ENCODE measurements at regions not wholly inside any gene's neighbourhood (a gene's known extent, or its start where the extent isn't known, plus 50 kb on each side); places are given as distances from the start of the nearest gene placed in this dataset.

DNA sequence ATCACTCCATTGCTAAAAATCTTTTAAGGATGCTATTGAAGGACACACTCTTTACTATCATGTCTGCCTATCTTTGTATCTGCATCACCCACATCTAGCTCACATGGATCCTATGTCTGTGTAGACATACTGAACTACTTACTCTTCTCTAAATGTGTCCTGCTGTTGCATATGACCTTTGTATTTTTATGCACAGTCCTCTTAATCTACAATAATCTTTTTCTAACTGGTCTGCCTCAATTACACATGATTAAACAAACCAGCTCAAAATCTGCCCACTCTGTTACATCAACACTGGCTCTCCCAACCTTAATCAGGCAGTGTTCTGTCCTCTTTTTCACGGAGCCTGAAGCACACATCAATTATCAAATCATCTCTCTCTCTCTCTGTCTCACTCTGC lies 316.3 kb upstream of the MGAT4C start:
- no peaks in the 10 kb centered on the region for H3K9me1 ChIP-seq (replicated peaks; ENCODE audit: control insufficient read depth, extremely low read depth, insufficient read depth, low read length)
- H3K36me3 ChIP-seq (ENCODE audit: control insufficient read depth in 2 of 2, extremely low read depth in 1 of 2, insufficient read depth in 2 of 2, low read length in 2 of 2), result no peaks in the 10 kb centered on the region
- no peaks in the 10 kb centered on the region for H3K79me2 ChIP-seq (ENCODE audit: control insufficient read depth, insufficient read depth, low read length)
- intact Hi-C loops (cut with micrococcal nuclease), result no loop called here
- FAIRE-seq (no peak), DNase-seq (ENCODE audit: low read depth, low spot score) (no peak)
- BruUV-seq (replicated peaks), result no TSS peak
- TF ChIP-seq, protein P1, sequence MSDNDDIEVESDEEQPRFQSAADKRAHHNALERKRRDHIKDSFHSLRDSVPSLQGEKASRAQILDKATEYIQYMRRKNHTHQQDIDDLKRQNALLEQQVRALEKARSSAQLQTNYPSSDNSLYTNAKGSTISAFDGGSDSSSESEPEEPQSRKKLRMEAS (IDR thresholded peaks at IDR 0.05; ENCODE audit: insufficient read depth, insufficient read length), result no peak
- TF ChIP-seq, protein P2, sequence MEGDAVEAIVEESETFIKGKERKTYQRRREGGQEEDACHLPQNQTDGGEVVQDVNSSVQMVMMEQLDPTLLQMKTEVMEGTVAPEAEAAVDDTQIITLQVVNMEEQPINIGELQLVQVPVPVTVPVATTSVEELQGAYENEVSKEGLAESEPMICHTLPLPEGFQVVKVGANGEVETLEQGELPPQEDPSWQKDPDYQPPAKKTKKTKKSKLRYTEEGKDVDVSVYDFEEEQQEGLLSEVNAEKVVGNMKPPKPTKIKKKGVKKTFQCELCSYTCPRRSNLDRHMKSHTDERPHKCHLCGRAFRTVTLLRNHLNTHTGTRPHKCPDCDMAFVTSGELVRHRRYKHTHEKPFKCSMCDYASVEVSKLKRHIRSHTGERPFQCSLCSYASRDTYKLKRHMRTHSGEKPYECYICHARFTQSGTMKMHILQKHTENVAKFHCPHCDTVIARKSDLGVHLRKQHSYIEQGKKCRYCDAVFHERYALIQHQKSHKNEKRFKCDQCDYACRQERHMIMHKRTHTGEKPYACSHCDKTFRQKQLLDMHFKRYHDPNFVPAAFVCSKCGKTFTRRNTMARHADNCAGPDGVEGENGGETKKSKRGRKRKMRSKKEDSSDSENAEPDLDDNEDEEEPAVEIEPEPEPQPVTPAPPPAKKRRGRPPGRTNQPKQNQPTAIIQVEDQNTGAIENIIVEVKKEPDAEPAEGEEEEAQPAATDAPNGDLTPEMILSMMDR (IDR thresholded peaks at IDR 0.05; ENCODE audit: extremely low read depth in 1 of 2, insufficient read depth in 1 of 2, low read depth in 1 of 2, low read length in 2 of 2), result no peak
- TF ChIP-seq MYC (IDR thresholded peaks at IDR 0.05; ENCODE audit: low read depth, low read length) (no peak), POLR2AphosphoS5 (IDR thresholded peaks at IDR 0.05; ENCODE audit: insufficient read depth, low read depth, low read length) (no peak), FOS (IDR thresholded peaks at IDR 0.05; ENCODE audit: borderline replicate concordance, insufficient read depth, low read length) (no peak), POLR2A (IDR thresholded peaks at IDR 0.05; ENCODE audit: low read depth, low read length) (no peak), JUN (IDR thresholded peaks at IDR 0.05; ENCODE audit: borderline replicate concordance, insufficient read depth, insufficient read length, low read depth) (no peak), EZH2 (IDR thresholded peaks at IDR 0.05; ENCODE audit: borderline replicate concordance, low read depth, low read length, severe bottlenecking) (no peak), GATA2 (IDR thresholded peaks at IDR 0.05; ENCODE audit: insufficient read depth, insufficient read length, low read depth, low read length) (no peak)
- dilution Hi-C loops (cut with MboI; ENCODE audit: extremely low pct_ligation_motif_present, low sequenced_read_pairs), result no loop called here
- H4K20me1 ChIP-seq (replicated peaks; ENCODE audit: control insufficient read depth, extremely low read depth, insufficient read depth, low read length), result no peaks in the 10 kb centered on the region
- no peaks in the 10 kb centered on the region for H3K27me3 ChIP-seq (ENCODE audit: control insufficient read depth in 2 of 2, insufficient read depth in 2 of 2, low read length in 2 of 2)
- H3K27ac ChIP-seq (ENCODE audit: insufficient read depth, low read depth, low read length), result no peak overlapping the region
- H3K4me3 ChIP-seq (replicated peaks in 1 of 3; ENCODE audit: insufficient read depth in 1 of 3, low read depth in 1 of 3, low read length in 3 of 3), result no peak overlapping the region
- ChIA-PET POLR2A (no interaction called here), CTCF (no interaction called here)
- no peaks in the 10 kb centered on the region for H3K4me1 ChIP-seq (ENCODE audit: control insufficient read depth, extremely low read depth, insufficient read depth, low read length)
- H2AFZ ChIP-seq (ENCODE audit: low read depth, low read length), result no peak overlapping the region
- no peak overlapping the region for H3K4me2 ChIP-seq (ENCODE audit: insufficient read depth, low read length)
- no peaks in the 10 kb centered on the region for H3K9me3 ChIP-seq (replicated peaks; ENCODE audit: control insufficient read depth, insufficient read depth, low read length)
- no peak overlapping the region for H3K9ac ChIP-seq (replicated peaks; ENCODE audit: extremely low read depth, insufficient read depth, low read length)

Measured in endothelial cell of umbilical vein (primary cell).